CD4-positive, alpha-beta T cell (primary cell): ENCODE measurements at regions not wholly inside any gene's neighbourhood (a gene's known extent, or its start where the extent isn't known, plus 50 kb on each side); places are given as distances from the start of the nearest gene placed in this dataset.

Experiments used
- ATAC-seq: fragments of 200-7000 bp; cut with Tn5 transposase; one replicate; pipeline ENCODE4 v1.10.0; 2022; ENCODE audit warnings: mild to moderate bottlenecking; ENCODE audit not compliant: poor library complexity
- CTCF ChIA-PET: fragments of 350-600 bp; sonication (Branson Sonifier 250); formaldehyde crosslinking; loops from one replicate; lab custom pipeline; 2021; ENCODE audit warnings: antibody characterized with exemption, inconsistent platforms; lab: Charles Lee
- POLR2A ChIA-PET: fragments of 350-600 bp; sonication (Branson Sonifier 250); formaldehyde crosslinking; loops from one replicate; lab custom pipeline; 2021; ENCODE audit warnings: antibody characterized with exemption, inconsistent platforms; lab: Charles Lee
- DNase-seq, 14 experiments: peaks; one replicate each; pipeline ENCODE4 v3.0.0-alpha.2; 2013 to 2020; ENCODE audit warnings: mixed read lengths in 2 of 14
- H3K27ac ChIP-seq, 2 donors: one replicate each; pipeline versions ENCODE4 v1.5.1 to v1.7.0; 2013; ENCODE audit warnings: low read length in 2 of 2, low read depth in 1 of 2, mild to moderate bottlenecking in 1 of 2
- H3K27me3 ChIP-seq, 2 experiments: 1 replicate in 1 of 2; 2 replicates in 1 of 2; pipeline versions ENCODE4 v1.6.1 to v1.7.0; 2013; ENCODE audit warnings: low read length in 2 of 2, control low read depth in 1 of 2, mild to moderate bottlenecking in 1 of 2, moderate library complexity in 1 of 2; ENCODE audit not compliant: insufficient read depth in 2 of 2, control insufficient read depth in 1 of 2
- H3K36me3 ChIP-seq: one replicate; pipeline ENCODE4 v1.6.1; 2013; ENCODE audit warnings: low read length, control low read depth; ENCODE audit not compliant: insufficient read depth
- H3K4me1 ChIP-seq: one replicate; pipeline ENCODE4 v1.6.1; 2013; ENCODE audit warnings: low read length, control low read depth; ENCODE audit not compliant: insufficient read depth
- H3K4me3 ChIP-seq: one replicate; pipeline ENCODE4 v1.5.1; 2013; ENCODE audit warnings: mild to moderate bottlenecking, low read length, moderate library complexity
- H3K9me3 ChIP-seq, 2 experiments: 1 replicate in 1 of 2; 2 replicates in 1 of 2; pipeline versions ENCODE4 v1.6.1 to v1.7.0; 2013; ENCODE audit warnings: low read length in 2 of 2, mild to moderate bottlenecking in 2 of 2, control low read depth in 1 of 2, moderate library complexity in 1 of 2; ENCODE audit not compliant: control insufficient read depth in 1 of 2, insufficient read depth in 1 of 2
- H3K27ac Mint-ChIP-seq: one replicate; pipeline ENCODE4 v1.8.0; 2020; ENCODE audit warnings: mixed read lengths
- H3K27me3 Mint-ChIP-seq: one replicate; pipeline ENCODE4 v1.8.0; 2021; ENCODE audit warnings: mixed read lengths
- H3K36me3 Mint-ChIP-seq: one replicate; pipeline ENCODE4 v1.8.0; 2021; ENCODE audit warnings: low read depth, mixed read lengths
- H3K4me1 Mint-ChIP-seq: one replicate; pipeline ENCODE4 v1.8.0; 2021; ENCODE audit warnings: low read depth, mixed read lengths
- H3K4me3 Mint-ChIP-seq: one replicate; pipeline ENCODE4 v1.8.0; 2020; ENCODE audit warnings: mild to moderate bottlenecking, mixed read lengths
- H3K9me3 Mint-ChIP-seq: one replicate; pipeline ENCODE4 v1.8.0; 2020; ENCODE audit warnings: mixed read lengths
- intact Hi-C, 2 experiments: fragments of 100-400 bp; cut with DNase I in 1 of 2; cut with micrococcal nuclease in 1 of 2; formaldehyde crosslinking; loops; one replicate each; pipeline versions ENCODE4 v1.15.1 to v1.9.0; 2023 to 2025; cut with DNase I, micrococcal nuclease
- TF ChIP-seq, protein P1 (sequence below): fragments of 200-600 bp; IDR thresholded peaks from one replicate; pipeline ENCODE4 v1.8.0; 2022; ENCODE audit warnings: antibody characterized with exemption, mild to moderate bottlenecking

DNA sequence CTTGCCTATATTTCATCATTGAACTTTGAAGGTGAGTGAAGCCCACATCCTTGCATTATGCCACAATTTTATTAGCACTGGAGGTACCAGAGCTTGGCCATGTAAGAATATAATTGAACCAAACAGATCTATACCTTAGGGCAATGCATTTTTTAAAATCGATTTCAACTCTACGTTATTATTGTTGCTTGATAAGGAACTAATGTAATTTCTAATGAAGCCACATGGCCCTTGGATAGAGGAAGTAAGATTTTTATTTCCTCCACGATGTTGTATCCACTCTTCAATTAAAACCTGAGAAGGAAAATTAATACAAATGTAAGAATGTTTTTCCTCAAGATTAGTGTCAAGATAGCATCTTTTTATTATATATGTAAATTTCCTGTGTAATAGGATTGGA, 370.0 kb upstream of the EEF2KMT start:
- H3K27me3 ChIP-seq, result peaks cover 0 to 3% of the 10 kb centered on the region in 2 experiments
- Mint-ChIP-seq H3K4me1 (no peaks in the 10 kb centered on the region), H3K9me3 (peaks cover 7% of the 10 kb centered on the region), H3K4me3 (no peak overlapping the region), H3K27ac (no peak overlapping the region), H3K36me3 (no peaks in the 10 kb centered on the region), H3K27me3 (peaks cover 27% of the 10 kb centered on the region)
- no peaks in the 10 kb centered on the region for H3K4me1 ChIP-seq
- CTCF ChIA-PET, result no interaction called here
- no peak overlapping the region for H3K27ac ChIP-seq
- DNase-seq, result no peak
- TF ChIP-seq, protein P1, sequence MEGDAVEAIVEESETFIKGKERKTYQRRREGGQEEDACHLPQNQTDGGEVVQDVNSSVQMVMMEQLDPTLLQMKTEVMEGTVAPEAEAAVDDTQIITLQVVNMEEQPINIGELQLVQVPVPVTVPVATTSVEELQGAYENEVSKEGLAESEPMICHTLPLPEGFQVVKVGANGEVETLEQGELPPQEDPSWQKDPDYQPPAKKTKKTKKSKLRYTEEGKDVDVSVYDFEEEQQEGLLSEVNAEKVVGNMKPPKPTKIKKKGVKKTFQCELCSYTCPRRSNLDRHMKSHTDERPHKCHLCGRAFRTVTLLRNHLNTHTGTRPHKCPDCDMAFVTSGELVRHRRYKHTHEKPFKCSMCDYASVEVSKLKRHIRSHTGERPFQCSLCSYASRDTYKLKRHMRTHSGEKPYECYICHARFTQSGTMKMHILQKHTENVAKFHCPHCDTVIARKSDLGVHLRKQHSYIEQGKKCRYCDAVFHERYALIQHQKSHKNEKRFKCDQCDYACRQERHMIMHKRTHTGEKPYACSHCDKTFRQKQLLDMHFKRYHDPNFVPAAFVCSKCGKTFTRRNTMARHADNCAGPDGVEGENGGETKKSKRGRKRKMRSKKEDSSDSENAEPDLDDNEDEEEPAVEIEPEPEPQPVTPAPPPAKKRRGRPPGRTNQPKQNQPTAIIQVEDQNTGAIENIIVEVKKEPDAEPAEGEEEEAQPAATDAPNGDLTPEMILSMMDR, result no peak
- H3K4me3 ChIP-seq, result no peak overlapping the region
- POLR2A ChIA-PET, result no interaction called here
- intact Hi-C loops, result no loop called here
- H3K36me3 ChIP-seq, result no peaks in the 10 kb centered on the region
- peaks cover 0 to 8% of the 10 kb centered on the region in 2 experiments for H3K9me3 ChIP-seq
- ATAC-seq, result no peak

DNA sequence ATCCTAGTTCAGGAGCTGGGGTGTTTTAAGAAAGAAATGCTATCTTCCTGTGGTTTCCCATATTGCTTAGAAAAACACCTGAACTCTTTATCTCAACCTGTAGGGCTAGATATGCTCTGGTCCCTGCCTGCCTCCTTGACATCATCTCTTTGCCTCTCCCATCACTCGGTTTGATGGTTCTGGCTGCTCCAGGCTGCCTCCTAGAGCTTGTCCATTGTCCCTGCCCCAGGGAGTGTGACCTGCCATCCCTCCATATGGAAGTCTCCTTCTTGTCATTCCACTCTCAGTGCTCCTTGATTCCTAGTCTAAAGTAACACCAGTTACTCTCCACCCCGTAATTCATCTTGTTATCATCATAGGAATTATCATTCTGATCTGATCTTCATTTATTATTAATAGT, 369.0 kb upstream of the EEF2KMT start:
- Histone ChIP-seq H3K27ac (no peak overlapping the region), H3K36me3 (no peaks in the 10 kb centered on the region), H3K27me3 (no peaks in the 10 kb centered on the region), H3K4me3 (no peak overlapping the region), H3K4me1 (no peaks in the 10 kb centered on the region), H3K9me3 (peaks cover 0 to 8% of the 10 kb centered on the region in 2 experiments)
- intact Hi-C loops, result no loop called here
- Mint-ChIP-seq H3K36me3 (no peaks in the 10 kb centered on the region), H3K4me1 (no peaks in the 10 kb centered on the region), H3K9me3 (peaks cover 7% of the 10 kb centered on the region), H3K27ac (no peak overlapping the region), H3K4me3 (no peak overlapping the region), H3K27me3 (peaks cover 21% of the 10 kb centered on the region)
- DNase-seq, result no peak
- TF ChIP-seq, protein P1, result no peak
- no peak for ATAC-seq
- POLR2A ChIA-PET, result no interaction called here
- CTCF ChIA-PET, result no interaction called here

DNA sequence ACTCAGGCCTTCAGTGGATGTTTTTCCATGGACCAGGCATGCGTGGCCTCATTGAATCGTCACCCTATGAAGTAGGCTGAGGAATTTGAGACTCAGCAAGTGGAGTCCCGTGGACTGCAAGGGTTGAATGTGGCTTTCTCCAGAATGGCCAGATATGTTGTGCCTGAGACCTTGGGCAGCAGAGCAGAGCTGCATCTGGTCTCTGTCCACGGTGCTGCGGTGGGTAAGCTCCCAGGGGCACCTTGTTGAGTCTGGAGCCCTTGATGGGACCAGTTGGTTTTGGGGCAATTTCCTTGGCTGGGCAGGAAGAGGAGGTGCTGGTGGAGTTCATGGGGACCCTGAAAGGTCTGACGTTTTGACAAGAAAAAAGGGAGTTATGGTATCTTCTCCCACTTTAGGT, 368.1 kb upstream of the EEF2KMT start:
- no peak overlapping the region for H3K4me3 Mint-ChIP-seq
- DNase-seq (no peak), ATAC-seq (no peak)
- Histone ChIP-seq H3K36me3 (no peaks in the 10 kb centered on the region), H3K27ac (no peak overlapping the region), H3K4me1 (no peaks in the 10 kb centered on the region), H3K9me3 (peaks cover 0 to 8% of the 10 kb centered on the region in 2 experiments), H3K4me3 (no peak overlapping the region), H3K27me3 (no peaks in the 10 kb centered on the region)
- intact Hi-C loops, result no loop called here
- H3K27me3 Mint-ChIP-seq, result peaks cover 17% of the 10 kb centered on the region
- H3K4me1 Mint-ChIP-seq, result no peaks in the 10 kb centered on the region
- no peaks in the 10 kb centered on the region for H3K36me3 Mint-ChIP-seq
- H3K9me3 Mint-ChIP-seq, result peaks cover 7% of the 10 kb centered on the region
- ChIA-PET POLR2A (no interaction called here), CTCF (no interaction called here)
- no peak overlapping the region for H3K27ac Mint-ChIP-seq
- TF ChIP-seq, protein P1, result no peak
